GM10847 (cell line): ENCODE measurements at regions not wholly inside any gene's neighbourhood (a gene's known extent, or its start where the extent isn't known, plus 50 kb on each side); places are given as distances from the start of the nearest gene placed in this dataset.

Experiments used
- POLR2A ChIP-seq: IDR thresholded peaks from 2 replicates; pipeline ENCODE4 v1.6.1; 2011; ENCODE audit not compliant: insufficient read length; ENCODE audit errors: extremely low read depth

DNA sequence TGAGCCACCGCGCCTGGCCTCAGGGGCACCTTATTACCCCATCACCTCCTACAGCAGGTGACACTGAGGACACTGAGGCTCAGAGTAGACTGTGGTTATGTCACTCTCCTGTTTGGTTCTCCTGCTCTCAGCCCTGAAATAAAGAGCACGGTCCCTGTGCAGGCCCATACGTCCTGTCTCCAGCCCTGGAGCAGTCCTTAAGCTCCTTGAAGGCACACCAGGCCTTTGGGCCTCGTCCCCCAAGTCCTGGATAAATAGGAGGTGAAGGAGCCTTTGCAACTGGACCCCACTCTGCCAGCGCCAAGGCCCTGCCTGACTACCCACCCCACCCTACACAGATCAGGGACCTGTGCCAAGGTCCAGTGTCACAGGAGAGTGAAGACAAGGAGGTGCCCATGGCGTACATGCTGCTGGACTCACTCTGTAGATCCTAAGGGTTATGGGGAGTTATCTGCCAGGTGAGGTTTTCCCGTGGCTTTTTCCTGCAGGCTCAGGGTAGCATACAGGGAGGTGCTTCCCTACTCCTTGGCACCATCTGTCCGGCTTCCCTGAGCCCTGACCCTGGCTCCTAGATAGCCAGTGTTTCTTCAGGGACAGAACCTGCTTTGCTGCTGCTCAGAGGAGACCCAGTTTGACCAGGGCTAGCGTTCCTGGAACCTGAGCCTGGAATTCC is 253.2 kb downstream of the SEC14L1 start:
- no peak for TF ChIP-seq POLR2A

DNA sequence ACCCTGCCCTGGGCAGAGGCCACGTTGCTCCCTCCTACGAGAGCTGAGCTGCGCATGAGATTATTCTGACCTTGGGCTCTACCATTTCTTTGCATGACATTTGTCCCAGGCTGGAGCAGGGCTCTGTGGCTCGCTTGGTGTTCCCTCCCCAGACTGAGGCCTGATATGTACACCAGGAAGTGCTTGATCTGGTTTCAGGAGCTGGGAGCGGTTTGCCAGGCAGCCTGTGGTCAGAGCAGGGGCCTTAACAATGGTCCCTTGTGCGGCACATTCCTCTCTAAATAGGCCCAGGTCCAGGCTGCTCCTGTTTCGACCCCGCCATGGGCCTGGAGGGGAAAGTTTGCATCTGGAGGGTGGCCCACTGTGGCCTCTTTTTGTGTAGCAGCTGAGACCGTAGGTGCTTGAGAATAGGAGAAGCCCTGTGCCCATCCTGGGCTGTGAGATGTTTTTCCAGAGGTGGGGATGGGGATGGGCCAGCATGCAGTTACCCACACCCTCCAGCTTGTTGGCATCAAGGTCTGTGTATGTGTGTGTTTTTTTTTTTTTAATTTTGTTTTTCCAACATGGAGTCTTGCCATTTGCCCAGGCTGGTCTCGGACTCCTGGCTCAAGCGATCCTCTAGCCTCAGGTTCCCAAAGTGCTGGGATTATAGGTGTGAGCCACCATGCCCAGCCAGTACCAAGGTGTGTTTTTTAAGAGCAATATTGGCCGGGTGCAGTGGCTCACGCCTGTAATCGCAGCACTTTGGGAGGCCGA is 253.9 kb downstream of the SEC14L1 start:
- TF ChIP-seq POLR2A: no peak

DNA sequence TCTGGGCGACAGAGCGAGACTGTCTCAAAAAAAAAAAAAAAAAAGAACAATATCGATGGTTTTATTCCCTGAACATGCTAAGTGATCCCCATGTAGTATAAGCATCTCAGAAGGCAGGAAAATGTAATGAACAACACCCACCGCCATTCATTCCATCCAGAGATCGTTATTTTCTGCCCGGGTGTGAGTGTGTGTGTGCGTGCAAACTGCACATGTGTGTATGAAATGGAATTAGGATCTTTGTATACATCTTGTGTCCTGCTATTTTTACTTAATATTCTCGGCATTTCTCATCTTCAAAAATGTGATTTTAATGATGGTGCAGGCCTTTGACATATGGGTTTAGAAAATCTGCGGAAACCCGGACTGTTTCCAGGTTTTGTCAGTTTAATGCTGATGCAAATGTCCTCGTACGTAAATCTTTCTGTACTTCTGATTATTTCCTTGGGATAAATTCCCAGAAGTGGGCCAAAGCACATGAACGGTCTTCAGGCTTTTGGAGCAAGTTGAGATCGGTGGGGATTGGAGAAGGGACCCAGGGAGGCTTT is 254.8 kb downstream of the SEC14L1 start:
- TF ChIP-seq POLR2A: no peak

DNA sequence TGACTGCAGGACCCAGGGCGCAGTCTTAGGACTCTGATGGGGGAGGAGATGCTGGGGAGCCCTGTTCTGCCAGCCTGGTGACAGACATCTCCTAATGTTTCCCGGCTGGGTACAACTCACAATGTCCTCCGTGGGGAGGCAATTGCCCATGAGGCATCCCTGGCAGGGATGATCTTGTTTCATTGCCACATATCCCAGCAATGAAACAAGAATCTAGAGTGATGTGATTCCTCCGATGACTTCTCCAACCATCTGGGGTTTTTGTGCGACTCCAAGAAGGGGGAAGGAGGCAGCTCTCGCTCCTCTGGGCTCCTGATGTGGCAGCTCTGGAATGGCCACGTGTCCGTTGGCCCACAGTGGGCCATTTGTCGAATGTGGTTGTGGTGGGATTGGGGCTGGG is 255.8 kb downstream of the SEC14L1 start:
- TF ChIP-seq POLR2A: no peak

DNA sequence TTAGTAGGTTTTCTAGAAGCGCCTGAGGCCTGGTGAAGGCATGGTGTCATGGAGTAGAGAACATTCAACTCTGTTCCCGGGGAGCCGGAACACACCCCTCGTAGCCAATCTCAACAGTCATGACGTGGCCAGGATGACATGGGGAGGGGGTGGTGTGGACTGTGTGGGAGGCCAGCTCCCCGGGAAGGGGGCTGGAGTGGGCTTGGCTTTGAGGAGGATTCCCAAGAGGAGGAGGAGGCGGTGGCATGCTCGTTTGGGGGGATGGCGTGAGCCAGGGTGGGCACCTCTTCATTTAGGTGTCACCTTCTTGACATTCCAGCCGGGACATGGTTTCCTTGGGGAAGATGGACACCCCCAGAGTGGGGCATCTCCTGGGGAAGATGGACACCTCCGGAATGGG is 257.5 kb downstream of the SEC14L1 start:
- no peak for TF ChIP-seq POLR2A

DNA sequence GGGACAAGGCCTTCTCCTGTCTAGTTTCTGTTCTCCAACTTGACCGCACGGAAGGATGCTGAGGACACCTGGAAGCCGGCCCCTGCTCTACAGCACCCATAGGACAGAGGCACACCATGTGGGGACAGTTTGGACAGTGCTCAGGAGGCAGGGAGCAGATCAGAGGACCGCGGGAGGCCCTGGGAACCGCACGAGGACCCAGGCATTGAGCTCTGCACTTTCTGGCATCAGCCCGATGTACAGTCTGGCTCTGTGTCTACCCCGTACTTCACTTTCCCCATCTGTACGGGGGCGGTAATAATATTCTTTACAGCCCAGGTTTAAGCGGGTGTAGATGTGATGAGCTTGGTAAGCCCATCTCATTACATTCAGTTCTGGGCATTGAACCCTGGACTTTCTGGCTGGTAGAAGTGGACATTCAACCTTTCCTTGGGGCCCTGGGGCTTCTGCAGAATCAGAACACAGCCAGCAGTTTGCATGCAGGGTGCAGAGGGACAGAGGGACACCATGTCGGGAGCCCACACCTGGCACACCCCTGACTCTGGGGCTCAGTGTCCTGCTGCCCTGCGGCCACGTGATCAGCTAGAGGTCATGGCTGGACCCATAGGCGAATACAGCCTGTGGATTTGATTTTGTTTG is 258.7 kb downstream of the SEC14L1 start:
- no peak for TF ChIP-seq POLR2A

DNA sequence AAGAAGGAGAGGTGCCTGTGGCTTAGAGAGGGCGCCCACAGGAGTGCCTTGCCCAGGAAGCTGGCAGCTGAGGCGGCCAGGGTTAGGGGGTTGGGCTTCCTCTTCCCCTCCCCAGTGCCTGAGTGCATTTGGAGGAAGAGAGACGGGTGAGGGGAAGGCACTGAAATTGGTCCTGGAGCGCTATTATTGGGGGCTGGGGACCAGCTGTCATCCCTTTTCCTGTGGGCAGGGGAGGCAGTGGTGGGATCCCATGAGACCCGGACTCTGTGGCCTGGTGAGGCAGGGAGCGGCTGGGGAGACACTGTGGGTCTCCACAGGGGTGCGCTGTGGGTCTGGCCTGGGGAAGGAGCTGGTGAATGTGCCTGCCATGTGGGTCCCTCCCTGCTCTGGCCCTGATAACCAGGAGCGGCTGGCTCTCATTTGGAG is 259.7 kb downstream of the SEC14L1 start:
- TF ChIP-seq POLR2A: no peak

DNA sequence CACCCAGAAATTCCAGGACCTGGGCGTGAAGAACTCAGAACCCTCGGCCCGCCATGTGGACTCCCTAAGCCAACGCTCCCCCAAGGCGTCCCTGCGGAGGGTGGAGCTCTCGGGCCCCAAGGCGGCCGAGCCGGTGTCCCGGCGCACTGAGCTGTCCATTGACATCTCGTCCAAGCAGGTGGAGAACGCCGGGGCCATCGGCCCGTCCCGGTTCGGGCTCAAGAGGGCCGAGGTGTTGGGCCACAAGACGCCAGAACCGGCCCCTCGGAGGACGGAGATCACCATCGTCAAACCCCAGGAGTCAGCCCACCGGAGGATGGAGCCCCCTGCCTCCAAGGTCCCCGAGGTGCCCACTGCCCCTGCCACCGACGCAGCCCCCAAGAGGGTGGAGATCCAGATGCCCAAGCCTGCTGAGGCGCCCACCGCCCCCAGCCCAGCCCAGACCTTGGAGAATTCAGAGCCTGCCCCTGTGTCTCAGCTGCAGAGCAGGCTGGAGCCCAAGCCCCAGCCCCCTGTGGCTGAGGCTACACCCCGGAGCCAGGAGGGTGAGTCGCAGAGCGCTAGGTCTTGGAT is 261.5 kb downstream of the SEC14L1 start:
- TF ChIP-seq POLR2A: no peak

DNA sequence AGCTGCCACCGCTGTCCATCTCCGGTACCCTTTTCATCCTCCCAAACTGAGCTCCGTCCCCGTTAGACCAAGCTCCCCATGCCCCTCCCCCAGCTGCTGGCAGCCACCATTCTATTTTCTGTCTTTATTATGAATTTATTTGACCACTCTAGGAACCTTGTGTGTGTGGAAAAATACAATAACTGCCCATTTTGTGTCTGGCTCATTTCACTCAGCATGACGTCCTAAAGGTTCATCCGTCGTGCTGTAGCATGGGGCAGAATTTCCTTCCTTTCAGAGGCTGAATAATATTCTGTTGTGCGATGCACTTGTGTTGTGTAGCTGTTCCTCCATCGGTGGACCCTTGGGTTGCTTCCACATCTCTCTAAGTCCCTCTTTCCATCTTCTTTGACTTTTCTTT is 263.1 kb downstream of the SEC14L1 start:
- TF ChIP-seq POLR2A: no peak

DNA sequence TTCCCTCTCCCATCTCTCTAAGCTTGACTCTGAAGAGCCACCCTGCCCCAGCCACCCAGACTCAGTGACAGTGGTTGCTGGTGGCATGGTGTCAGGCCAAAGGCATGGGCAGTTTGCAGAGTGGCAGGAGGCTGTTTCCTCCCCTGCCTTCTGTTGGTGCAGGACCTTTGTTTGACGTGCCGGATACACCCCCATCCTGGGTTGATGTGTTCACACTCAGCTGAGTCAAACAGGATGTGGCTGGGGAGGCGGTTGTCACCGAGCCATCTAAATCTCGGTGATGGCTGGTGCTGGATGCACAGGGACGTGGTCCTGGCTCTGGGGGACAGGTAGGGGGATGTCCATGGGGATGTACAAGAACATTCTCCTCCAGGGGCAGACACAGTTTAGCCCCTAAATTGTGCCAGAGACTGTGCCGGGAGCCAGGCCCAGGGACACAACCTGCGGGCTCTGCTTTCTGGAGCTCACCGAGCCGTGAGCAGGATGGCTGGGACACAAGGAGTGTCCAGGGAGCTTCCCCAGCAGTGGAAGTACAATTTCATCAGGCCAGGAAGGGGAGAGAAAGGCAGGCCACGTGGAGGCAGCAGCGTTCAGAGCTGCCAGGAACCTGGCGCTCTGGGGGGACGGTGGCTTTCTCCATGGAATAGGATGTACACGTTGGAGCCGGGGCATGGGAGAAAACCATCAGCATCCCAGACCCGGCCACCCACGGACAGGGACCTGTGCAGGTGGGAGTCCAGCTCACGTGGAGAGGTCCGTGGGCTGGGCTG is 264.2 kb downstream of the SEC14L1 start:
- TF ChIP-seq POLR2A: peak; percentile 15

DNA sequence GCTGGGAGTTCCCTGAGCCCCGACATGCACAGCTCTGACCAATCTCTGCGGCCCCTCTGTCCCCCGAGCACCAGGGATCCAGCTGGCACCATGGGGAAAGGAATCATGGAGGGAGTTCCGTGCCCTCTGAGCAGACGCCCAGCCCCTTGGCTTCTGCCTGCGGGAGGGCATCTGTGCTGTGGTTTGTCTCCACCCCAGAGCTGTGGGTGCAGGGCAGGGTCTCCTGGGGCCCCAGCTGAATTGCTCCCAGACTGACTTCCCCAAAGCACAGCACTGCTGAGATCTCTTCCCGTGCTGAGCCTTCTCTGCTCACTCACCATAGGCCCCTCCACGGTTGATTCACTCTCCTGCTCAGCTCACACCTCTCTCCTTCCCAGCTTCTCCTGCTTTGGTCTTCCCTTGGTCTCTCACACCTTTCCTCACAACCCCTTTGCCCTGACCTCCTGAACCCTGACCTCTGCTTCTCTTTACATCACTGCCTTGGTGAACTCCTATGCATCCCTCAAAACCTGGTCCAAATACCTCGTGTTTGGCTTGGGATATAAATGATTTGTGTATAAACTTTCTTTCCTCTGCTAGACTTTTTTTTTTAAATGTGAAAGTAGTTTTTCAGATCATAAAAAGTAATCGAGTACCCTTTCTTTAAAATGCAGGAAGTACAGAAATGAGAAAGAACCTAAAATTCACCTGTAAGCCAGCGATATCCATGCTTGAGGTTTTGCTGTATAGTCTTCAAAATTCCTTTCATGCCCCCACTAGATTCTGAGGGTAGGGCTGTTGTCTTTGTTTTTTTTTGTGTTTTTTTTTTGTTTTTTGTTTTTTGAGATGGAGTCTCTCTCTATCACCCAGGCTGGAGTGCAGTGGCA is 265.3 kb downstream of the SEC14L1 start:
- no peak for TF ChIP-seq POLR2A

DNA sequence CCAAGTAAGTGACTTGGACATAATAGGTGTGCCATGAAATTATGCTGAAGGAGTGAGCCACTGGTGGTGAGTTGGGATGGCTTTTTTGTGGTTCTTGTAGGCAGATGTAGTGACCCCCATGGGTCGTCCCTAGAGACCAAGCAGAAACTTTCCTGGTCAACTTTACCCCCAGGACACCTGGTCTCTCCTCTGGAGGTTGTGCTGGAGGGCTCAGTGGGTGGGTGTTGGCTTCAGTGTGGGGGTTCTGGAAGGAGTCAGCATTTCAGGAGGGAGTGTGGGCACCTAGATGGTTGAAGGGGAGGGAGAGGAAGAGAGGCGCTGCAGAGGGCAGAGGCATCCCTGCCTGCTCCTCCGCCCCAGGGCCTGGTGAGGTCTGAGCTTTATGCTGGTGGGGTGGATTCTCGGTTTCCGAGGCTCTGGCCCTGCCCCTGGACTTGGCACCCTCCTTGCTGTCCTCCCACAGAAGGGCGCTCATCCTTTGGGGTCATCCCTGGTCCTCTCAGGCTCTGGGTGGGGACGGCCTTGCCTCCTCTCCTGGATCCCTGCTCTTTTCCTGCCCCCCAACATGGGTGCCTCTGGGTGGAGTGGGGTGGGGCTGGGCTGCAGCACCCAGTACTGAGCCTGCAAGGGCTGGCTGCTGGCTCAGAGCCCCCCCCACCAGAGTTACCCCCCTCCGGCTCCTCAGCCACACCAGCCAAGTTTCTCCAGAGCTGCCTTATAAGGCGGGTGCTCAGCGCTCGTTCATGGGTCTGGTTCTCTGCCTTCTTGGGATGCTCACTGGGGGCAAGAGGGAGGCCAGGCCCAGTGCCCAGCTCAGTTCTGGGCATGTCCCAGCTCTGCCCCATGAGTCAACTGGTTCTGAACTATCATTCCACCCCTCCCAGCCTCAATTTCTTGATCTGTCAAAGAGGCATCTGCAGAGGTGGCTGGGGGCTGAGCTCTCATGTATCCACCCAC is 266.8 kb downstream of the SEC14L1 start:
- no peak for TF ChIP-seq POLR2A

DNA sequence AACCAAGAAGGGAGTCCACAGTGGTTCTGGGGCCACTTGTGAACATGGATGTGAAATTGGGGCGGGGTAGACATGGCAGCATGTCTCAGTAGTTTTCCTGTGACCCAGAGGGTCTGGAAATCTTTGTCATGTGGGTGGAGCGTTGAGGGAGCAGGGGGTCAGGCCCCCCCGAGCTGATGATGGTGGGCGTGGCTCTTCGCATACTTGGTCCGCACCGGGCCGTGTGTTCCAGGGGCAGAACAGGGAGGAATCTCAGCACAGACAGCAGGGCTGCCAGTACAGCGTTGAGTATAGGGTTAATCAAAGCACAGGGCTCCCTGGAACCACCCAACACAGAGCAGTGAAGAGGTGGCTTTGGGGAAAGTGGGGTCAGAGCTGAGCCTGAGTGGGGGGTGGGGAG is 267.5 kb downstream of the SEC14L1 start:
- no peak for TF ChIP-seq POLR2A
